Amniotic stem cell (primary cell): ENCODE measurements at regions not wholly inside any gene's neighbourhood (a gene's known extent, or its start where the extent isn't known, plus 50 kb on each side); places are given as distances from the start of the nearest gene placed in this dataset.
A peak's percentile ranks its signal among the peaks of the same experiment; 100 is the strongest.

ENCODE experiments used
- DNase-seq: peaks from one replicate; lab custom pipeline; 2025; lab: John Stamatoyannopoulos, UW

- no peak for DNase-seq
These were observed 188.2 kb downstream of the SPCS3 start for GRCh38 chr4:176507845-176508533.

- no peak for DNase-seq
These were observed 189.1 kb downstream of the SPCS3 start for GRCh38 chr4:176508780-176509331.

DNA sequence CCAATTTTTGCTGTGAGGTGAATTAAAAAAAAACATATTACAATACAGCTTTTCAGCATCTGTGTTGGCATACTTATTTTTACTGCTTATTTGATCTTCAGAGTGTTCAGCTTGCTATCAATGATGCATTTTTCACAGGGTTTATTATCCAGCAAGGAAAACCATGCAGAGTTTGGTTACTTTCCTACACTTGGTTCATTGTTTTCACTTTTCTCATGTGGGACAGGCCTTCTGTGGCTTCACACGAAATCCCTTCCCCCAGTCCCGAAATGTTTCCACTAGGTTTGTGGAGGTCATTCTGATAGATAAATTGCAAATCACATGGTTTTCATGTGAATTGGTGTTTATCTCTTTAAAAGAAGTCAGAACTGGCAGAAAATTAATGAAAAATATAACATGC is 205.8 kb downstream of the SPCS3 start:
- DNase-seq = no peak

- no peak for DNase-seq
These were observed 206.9 kb downstream of the SPCS3 start for GRCh38 chr4:176526704-176527103.

- no peak for DNase-seq
These were observed 209.8 kb downstream of the SPCS3 start for GRCh38 chr4:176529574-176529973.

DNA sequence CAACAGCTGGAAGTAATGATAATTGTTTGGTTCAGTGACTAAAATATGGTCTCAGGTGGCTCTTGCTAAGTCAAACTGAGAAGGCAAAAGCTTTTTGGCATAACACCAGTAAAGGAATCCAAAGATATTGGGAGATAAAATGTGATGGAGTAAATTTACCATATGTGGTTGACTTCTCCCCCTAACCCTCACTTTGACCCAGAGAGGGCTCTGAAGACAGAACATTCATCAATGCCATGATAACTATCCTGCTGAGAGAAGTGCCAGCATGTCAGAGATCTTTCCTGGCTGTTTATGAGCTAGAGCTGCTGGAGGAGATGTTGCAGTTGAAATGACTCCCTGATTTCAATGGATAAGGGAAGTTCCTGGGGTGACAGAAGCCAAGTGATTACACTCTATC is 213.4 kb downstream of the SPCS3 start:
- DNase-seq = no peak

DNA sequence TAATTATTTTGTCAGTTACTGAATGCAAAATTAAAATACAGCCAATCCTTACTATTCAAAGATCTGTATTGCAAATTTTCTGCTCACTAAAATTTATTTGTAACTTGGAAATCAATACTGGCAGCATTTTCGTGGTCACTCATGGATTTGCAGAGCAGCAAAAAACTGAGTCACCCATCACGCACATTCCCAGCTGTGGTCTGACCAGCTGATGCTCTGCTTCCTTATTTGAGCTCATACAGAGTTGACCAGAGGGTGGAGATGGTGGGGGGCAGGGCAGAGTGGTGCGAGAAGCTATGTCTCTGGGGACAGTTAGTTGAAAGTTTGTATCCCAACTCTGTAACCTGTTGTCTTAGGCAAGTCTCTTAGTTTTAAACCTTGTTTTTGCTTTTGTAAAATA is 214.8 kb downstream of the SPCS3 start:
- DNase-seq = peak; percentile 60

- peak; percentile 39 for DNase-seq
These were observed 218.6 kb downstream of the SPCS3 start for GRCh38 chr4:176538217-176538925.

DNA sequence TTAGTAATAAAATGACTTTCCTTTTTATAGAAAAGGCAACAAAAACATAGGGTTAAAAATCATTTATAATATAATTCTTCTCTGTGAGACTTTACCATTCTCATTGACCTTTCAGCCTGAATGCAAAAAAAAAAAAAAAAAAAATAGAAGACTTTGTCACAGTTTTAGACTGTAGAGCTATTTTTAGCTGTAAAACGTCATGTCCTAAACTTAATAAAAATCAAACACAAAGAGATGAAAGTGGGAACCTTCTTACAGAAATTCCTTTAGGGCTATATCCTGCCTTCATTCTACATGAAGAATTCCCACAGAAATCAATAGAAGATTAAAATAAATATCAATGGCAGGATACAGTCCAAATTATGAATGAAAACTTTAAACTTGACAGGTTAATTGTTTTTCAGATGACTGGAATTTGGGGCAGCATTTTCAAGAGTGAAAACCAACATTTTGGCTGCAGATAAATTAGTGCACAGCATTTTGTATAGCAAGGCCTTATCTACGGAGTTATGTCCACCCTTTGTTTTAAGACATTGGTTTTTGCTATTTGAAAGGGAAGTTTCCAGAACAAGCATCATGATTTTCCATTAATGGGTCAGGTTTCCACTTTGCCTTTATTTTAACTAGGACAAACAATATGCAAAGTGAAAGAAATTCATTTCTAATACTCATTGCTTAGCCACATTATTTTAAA is 219.5 kb downstream of the SPCS3 start:
- no peak for DNase-seq

GRCh38 chr4:176539785-176540175 is 220.0 kb downstream of the SPCS3 start:
- no peak for DNase-seq

- no peak for DNase-seq
These were observed 221.0 kb downstream of the SPCS3 start for GRCh38 chr4:176540814-176541213.

DNA sequence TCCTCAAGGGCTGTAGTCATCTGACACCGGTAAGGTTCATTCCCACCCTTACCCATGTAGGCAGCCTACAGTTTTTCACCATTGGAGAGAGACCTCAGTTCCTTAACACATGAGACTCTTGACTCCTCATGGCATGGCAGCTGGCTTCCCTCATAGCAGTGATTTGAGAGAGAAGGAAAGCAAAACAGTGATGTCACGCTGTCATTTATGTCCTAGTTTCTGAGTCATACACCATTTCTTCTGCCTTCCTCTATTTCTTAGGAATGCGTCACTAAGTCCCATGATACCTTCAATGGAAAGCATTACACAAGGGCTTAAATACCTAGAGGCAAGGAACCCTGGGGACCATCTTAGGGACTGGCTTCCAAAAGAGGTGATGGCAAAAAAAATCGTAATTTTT is 226.1 kb downstream of the SPCS3 start:
- DNase-seq = no peak

- no peak for DNase-seq
These were observed 227.2 kb downstream of the SPCS3 start for GRCh38 chr4:176546975-176547374.

GRCh38 chr4:176548571-176548970 is 228.8 kb downstream of the SPCS3 start:
- DNase-seq = peak; percentile 26

DNA sequence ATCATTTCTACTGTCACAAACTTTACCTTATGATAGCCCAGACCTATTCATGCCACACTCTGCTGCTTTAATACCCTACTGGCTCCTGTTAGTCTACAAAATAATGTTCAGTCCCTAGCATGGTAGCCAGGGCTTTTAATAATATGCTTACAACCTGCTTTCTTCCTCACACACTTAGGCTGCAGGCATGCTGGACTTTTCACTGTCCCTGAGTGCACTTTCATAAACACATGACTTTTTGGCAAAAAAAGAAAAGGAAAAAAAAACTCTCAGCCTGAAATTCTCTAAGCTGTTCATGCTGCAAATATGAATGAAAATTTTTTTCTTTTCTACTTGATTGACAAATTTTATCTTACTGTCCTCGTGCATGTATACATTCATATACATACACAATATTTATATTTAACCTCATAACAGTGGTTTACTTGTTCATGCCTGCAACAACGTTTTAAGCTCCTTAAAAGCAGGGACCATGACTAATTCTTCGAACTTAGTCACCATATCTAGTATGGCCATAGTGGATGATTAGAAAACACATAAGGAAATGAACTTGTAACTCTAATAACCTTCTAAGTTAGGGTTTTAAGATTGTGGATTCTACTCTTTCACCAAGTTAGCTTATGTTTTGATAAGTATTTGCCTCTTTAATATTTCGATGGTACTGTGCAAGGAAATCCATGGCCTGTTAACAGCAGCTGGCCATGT is 229.5 kb downstream of the SPCS3 start:
- DNase-seq = peak; percentile 6

GRCh38 chr4:176558661-176559060 is 234.1 kb downstream of the VEGFC start:
- DNase-seq = no peak

DNA sequence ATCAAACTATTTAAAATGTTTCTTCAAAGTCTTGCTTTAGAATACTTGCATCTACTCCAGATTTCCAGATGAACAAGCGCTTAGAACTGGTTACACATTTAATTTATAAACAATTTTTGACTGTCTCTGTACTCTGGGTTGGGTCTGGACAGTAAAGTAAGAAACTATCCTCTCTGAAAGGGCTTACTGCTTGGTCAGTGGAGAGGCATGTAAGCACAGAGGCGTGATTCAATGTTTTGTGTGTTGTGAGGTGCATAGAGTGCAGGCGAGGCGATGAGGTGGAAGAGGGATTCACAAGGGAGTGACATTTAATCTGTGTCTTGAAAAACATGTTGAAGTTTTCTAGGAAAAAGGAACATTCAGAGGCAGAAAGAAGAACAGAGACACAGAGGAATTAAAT is 231.4 kb downstream of the VEGFC start:
- DNase-seq = no peak

GRCh38 chr4:176563591-176563990 is 229.1 kb downstream of the VEGFC start:
- DNase-seq = no peak

GRCh38 chr4:176565049-176565448 is 227.7 kb downstream of the VEGFC start:
- no peak for DNase-seq

GRCh38 chr4:176566769-176567168 is 226.0 kb downstream of the VEGFC start:
- DNase-seq = no peak

GRCh38 chr4:176568238-176568637 is 224.5 kb downstream of the VEGFC start:
- no peak for DNase-seq

DNA sequence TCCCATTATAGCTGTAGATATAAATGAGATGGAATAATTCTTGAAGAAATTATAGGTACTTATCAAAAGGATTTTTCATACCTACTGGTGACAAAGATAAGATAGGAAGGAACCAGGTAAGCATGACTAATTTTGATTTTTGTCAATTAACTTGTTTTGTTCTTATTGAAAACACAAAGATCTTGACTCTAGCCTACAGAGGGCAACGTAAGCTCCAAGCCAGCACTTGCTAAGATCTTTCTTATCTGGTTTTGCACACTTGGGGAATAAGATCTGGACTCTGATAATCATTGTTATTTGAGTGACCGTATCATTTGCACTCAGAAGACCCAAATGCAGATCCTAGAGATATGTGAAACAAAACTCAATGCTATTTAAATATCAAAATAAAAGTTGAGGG is 223.4 kb downstream of the VEGFC start:
- no peak for DNase-seq
